ENCODE measurements at regions not wholly inside any gene's neighbourhood (a gene's known extent, or its start where the extent isn't known, plus 50 kb on each side); places are given as distances from the start of the nearest gene placed in this dataset.

GRCh38 chr12:92530706-92531105 is 172.1 kb upstream of the PLEKHG7 start:
- no peak for DNase-seq

- no peak for DNase-seq
Measured at GRCh38 chr12:92529944-92530343, 172.8 kb upstream of the PLEKHG7 start.

GRCh38 chr12:92528586-92528985 is 174.2 kb upstream of the PLEKHG7 start:
- no peak for DNase-seq

- no peak for DNase-seq
Measured at GRCh38 chr12:92528097-92528496, 174.7 kb upstream of the PLEKHG7 start.

- no peak for DNase-seq
Measured at GRCh38 chr12:92524489-92524888, 178.3 kb upstream of the PLEKHG7 start.

- DNase-seq = no peak
Measured at GRCh38 chr12:92520511-92520910, 182.3 kb upstream of the PLEKHG7 start.

GRCh38 chr12:92519284-92519683 is 183.5 kb upstream of the PLEKHG7 start:
- DNase-seq = no peak

- no peak for DNase-seq
Measured at GRCh38 chr12:92518071-92518470, 184.7 kb upstream of the PLEKHG7 start.

- DNase-seq = no peak
Measured at GRCh38 chr12:92516277-92516600, 186.6 kb upstream of the PLEKHG7 start.

GRCh38 chr12:92513231-92513730 is 189.5 kb upstream of the PLEKHG7 start:
- DNase-seq = no peak

- no peak for DNase-seq
Measured at GRCh38 chr12:92511786-92512185, 191.0 kb upstream of the PLEKHG7 start.

- DNase-seq = no peak
Measured at GRCh38 chr12:92509156-92509738, 193.5 kb upstream of the PLEKHG7 start.

GRCh38 chr12:92506891-92507290 is 195.9 kb upstream of the PLEKHG7 start:
- DNase-seq = no peak

- DNase-seq = no peak
Measured at GRCh38 chr12:92506460-92506859, 196.3 kb upstream of the PLEKHG7 start.

- DNase-seq = peak; percentile 45
Measured at GRCh38 chr12:92505254-92506231, 197.2 kb upstream of the PLEKHG7 start.

GRCh38 chr12:92504594-92504981 is 198.2 kb upstream of the PLEKHG7 start:
- DNase-seq = no peak

- DNase-seq = no peak
Measured at GRCh38 chr12:92503971-92504593, 198.7 kb upstream of the PLEKHG7 start.

GRCh38 chr12:92503029-92503931 is 199.5 kb upstream of the PLEKHG7 start:
- DNase-seq = no peak

GRCh38 chr12:92502417-92503028 is 200.3 kb upstream of the PLEKHG7 start:
- no peak for DNase-seq

GRCh38 chr12:92496790-92497189 is 206.0 kb upstream of the PLEKHG7 start:
- no peak for DNase-seq

GRCh38 chr12:92495108-92495507 is 207.7 kb upstream of the PLEKHG7 start:
- no peak for DNase-seq

- DNase-seq = no peak
Measured at GRCh38 chr12:92493816-92494215, 209.0 kb upstream of the PLEKHG7 start.
